Dendritic cell treated with granulocyte-macrophage colony-stimulating factor and Interleukin-4, amounts not matched to agents 40 ng/mL and 50 ng/mL, for 4 days (primary cell): ENCODE measurements at regions not wholly inside any gene's neighbourhood (a gene's known extent, or its start where the extent isn't known, plus 50 kb on each side); places are given as distances from the start of the nearest gene placed in this dataset.

Source experiments
- H3K27ac Mint-ChIP-seq: one replicate; pipeline ENCODE4 v1.8.0; 2022; ENCODE audit warnings: mild to moderate bottlenecking, mixed read lengths
- H3K27me3 Mint-ChIP-seq: one replicate; pipeline ENCODE4 v1.8.0; 2022; ENCODE audit warnings: mild to moderate bottlenecking, mixed read lengths
- H3K36me3 Mint-ChIP-seq: one replicate; pipeline ENCODE4 v1.8.0; 2022; ENCODE audit warnings: low read depth, mixed read lengths
- H3K4me1 Mint-ChIP-seq: one replicate; pipeline ENCODE4 v1.8.0; 2022; ENCODE audit warnings: low read depth, mixed read lengths
- H3K4me3 Mint-ChIP-seq: one replicate; pipeline ENCODE4 v1.8.0; 2022; ENCODE audit warnings: mild to moderate bottlenecking, moderate library complexity, mixed read lengths
- H3K9me3 Mint-ChIP-seq: one replicate; pipeline ENCODE4 v1.8.0; 2022; ENCODE audit warnings: mixed read lengths
- intact Hi-C: fragments of 100-400 bp; cut with micrococcal nuclease; formaldehyde crosslinking; loops from one replicate; pipeline ENCODE4 v1.15.0; 2022

GRCh38 chr2:120828829-120829632 is 93.4 kb downstream of the GLI2 start:
- no peak overlapping the region for H3K4me3 Mint-ChIP-seq
- no peaks in the 10 kb centered on the region for H3K27me3 Mint-ChIP-seq
- no peaks in the 10 kb centered on the region for H3K4me1 Mint-ChIP-seq
- H3K27ac Mint-ChIP-seq, result no peak overlapping the region
- no peaks in the 10 kb centered on the region for H3K36me3 Mint-ChIP-seq
- intact Hi-C loops, result no loop called here
- no peaks in the 10 kb centered on the region for H3K9me3 Mint-ChIP-seq

GRCh38 chr2:120829633-120830025 is 94.0 kb downstream of the GLI2 start:
- Mint-ChIP-seq H3K27me3 (no peaks in the 10 kb centered on the region), H3K4me3 (no peak overlapping the region), H3K27ac (no peak overlapping the region), H3K9me3 (no peaks in the 10 kb centered on the region), H3K36me3 (no peaks in the 10 kb centered on the region), H3K4me1 (no peaks in the 10 kb centered on the region)
- intact Hi-C loops, result no loop called here

- Mint-ChIP-seq H3K4me3 (no peak overlapping the region), H3K4me1 (no peaks in the 10 kb centered on the region), H3K27me3 (no peaks in the 10 kb centered on the region), H3K9me3 (no peaks in the 10 kb centered on the region), H3K27ac (no peak overlapping the region), H3K36me3 (no peaks in the 10 kb centered on the region)
- intact Hi-C loops, result no loop called here
These were observed 94.6 kb downstream of the GLI2 start for GRCh38 chr2:120830096-120830830.

- Mint-ChIP-seq H3K4me1 (no peaks in the 10 kb centered on the region), H3K4me3 (no peak overlapping the region), H3K36me3 (no peaks in the 10 kb centered on the region), H3K9me3 (no peaks in the 10 kb centered on the region), H3K27ac (no peak overlapping the region), H3K27me3 (no peaks in the 10 kb centered on the region)
- intact Hi-C loops, result no loop called here
These were observed 95.4 kb downstream of the GLI2 start for GRCh38 chr2:120831086-120831485.

- Mint-ChIP-seq H3K4me3 (no peak overlapping the region), H3K27ac (no peak overlapping the region), H3K9me3 (no peaks in the 10 kb centered on the region), H3K27me3 (no peaks in the 10 kb centered on the region), H3K36me3 (no peaks in the 10 kb centered on the region), H3K4me1 (no peaks in the 10 kb centered on the region)
- intact Hi-C loops, result no loop called here
These were observed 96.2 kb downstream of the GLI2 start for GRCh38 chr2:120831891-120832290.

GRCh38 chr2:120832296-120833070 is 96.8 kb downstream of the GLI2 start:
- intact Hi-C loops, result no loop called here
- H3K27me3 Mint-ChIP-seq, result no peaks in the 10 kb centered on the region
- no peaks in the 10 kb centered on the region for H3K4me1 Mint-ChIP-seq
- no peak overlapping the region for H3K4me3 Mint-ChIP-seq
- no peaks in the 10 kb centered on the region for H3K36me3 Mint-ChIP-seq
- no peaks in the 10 kb centered on the region for H3K9me3 Mint-ChIP-seq
- no peak overlapping the region for H3K27ac Mint-ChIP-seq

GRCh38 chr2:120833127-120833675 is 97.5 kb downstream of the GLI2 start:
- no peaks in the 10 kb centered on the region for H3K9me3 Mint-ChIP-seq
- no peak overlapping the region for H3K27ac Mint-ChIP-seq
- no peaks in the 10 kb centered on the region for H3K36me3 Mint-ChIP-seq
- no peak overlapping the region for H3K4me3 Mint-ChIP-seq
- no peaks in the 10 kb centered on the region for H3K27me3 Mint-ChIP-seq
- H3K4me1 Mint-ChIP-seq, result no peaks in the 10 kb centered on the region
- intact Hi-C loops, result no loop called here

GRCh38 chr2:120834206-120834605 is 98.5 kb downstream of the GLI2 start:
- no peak overlapping the region for H3K27ac Mint-ChIP-seq
- no peaks in the 10 kb centered on the region for H3K4me1 Mint-ChIP-seq
- H3K4me3 Mint-ChIP-seq, result no peak overlapping the region
- no peaks in the 10 kb centered on the region for H3K9me3 Mint-ChIP-seq
- H3K27me3 Mint-ChIP-seq, result no peaks in the 10 kb centered on the region
- intact Hi-C loops, result no loop called here
- no peaks in the 10 kb centered on the region for H3K36me3 Mint-ChIP-seq

GRCh38 chr2:120836281-120836680 is 100.6 kb downstream of the GLI2 start:
- Mint-ChIP-seq H3K4me1 (no peaks in the 10 kb centered on the region), H3K9me3 (no peaks in the 10 kb centered on the region), H3K36me3 (no peaks in the 10 kb centered on the region), H3K4me3 (no peak overlapping the region), H3K27ac (no peak overlapping the region), H3K27me3 (peaks cover 2% of the 10 kb centered on the region)
- intact Hi-C loops, result no loop called here

GRCh38 chr2:120840795-120841487 is 105.3 kb downstream of the GLI2 start:
- no peak overlapping the region for H3K27ac Mint-ChIP-seq
- H3K36me3 Mint-ChIP-seq, result no peaks in the 10 kb centered on the region
- H3K4me3 Mint-ChIP-seq, result no peak overlapping the region
- H3K9me3 Mint-ChIP-seq, result no peaks in the 10 kb centered on the region
- intact Hi-C loops, result no loop called here
- peaks cover 5% of the 10 kb centered on the region for H3K27me3 Mint-ChIP-seq
- no peaks in the 10 kb centered on the region for H3K4me1 Mint-ChIP-seq

- peaks cover 5% of the 10 kb centered on the region for H3K27me3 Mint-ChIP-seq
- no peak overlapping the region for H3K27ac Mint-ChIP-seq
- no peaks in the 10 kb centered on the region for H3K36me3 Mint-ChIP-seq
- intact Hi-C loops, result no loop called here
- no peak overlapping the region for H3K4me3 Mint-ChIP-seq
- no peaks in the 10 kb centered on the region for H3K9me3 Mint-ChIP-seq
- no peaks in the 10 kb centered on the region for H3K4me1 Mint-ChIP-seq
These were observed 107.1 kb downstream of the GLI2 start for GRCh38 chr2:120842456-120843439.

GRCh38 chr2:120844070-120844738 is 108.5 kb downstream of the GLI2 start:
- intact Hi-C loops, result no loop called here
- H3K9me3 Mint-ChIP-seq, result no peaks in the 10 kb centered on the region
- no peaks in the 10 kb centered on the region for H3K4me1 Mint-ChIP-seq
- H3K36me3 Mint-ChIP-seq, result no peaks in the 10 kb centered on the region
- H3K27me3 Mint-ChIP-seq, result peaks cover 5% of the 10 kb centered on the region
- H3K4me3 Mint-ChIP-seq, result no peak overlapping the region
- no peak overlapping the region for H3K27ac Mint-ChIP-seq
